ENCODE measurements at regions not wholly inside any gene's neighbourhood (a gene's known extent, or its start where the extent isn't known, plus 50 kb on each side); places are given as distances from the start of the nearest gene placed in this dataset.
A peak's percentile ranks its signal among the peaks of the same experiment; 100 is the strongest.

DNA sequence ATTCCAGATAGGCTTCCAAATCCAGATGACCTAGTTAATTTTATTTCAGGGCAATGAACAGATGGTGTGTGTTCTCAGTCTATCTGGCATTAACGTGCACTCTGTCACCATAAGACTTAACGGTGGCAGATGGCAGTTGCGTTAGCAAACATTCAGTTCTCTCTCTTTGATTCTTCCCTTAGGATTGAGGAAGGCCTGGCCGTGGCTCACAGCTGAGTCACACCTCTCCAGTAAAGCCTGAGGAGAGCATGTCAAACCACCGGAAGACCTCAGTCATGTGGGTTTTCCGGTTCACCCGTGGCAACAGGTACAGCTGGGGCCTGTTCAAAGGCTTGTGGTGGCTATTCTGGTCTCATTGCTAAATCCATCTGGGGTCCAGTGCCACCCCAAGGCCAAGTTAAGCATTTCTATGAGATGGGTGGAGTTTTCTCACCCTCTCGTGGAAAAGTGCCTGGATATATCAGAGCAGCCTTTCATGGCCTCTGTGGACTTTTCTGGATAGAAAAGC is 545.1 kb upstream of the ATP2B1 start:
- peak; percentile 96 for FAIRE-seq
- TF ChIP-seq GATA2 (IDR thresholded peaks at IDR 0.05; ENCODE audit: insufficient read depth, insufficient read length, low read depth, low read length) (peak; percentile 62), JUN (IDR thresholded peaks at IDR 0.05; ENCODE audit: borderline replicate concordance, insufficient read depth, insufficient read length, low read depth) (peak; percentile 79), POLR2A (IDR thresholded peaks at IDR 0.05; ENCODE audit: low read depth, low read length) (no peak), POLR2AphosphoS5 (IDR thresholded peaks at IDR 0.05; ENCODE audit: insufficient read depth, low read depth, low read length) (peak; percentile 95), EZH2 (IDR thresholded peaks at IDR 0.05; ENCODE audit: borderline replicate concordance, low read depth, low read length, severe bottlenecking) (no peak), MYC (IDR thresholded peaks at IDR 0.05; ENCODE audit: low read depth, low read length) (no peak), FOS (IDR thresholded peaks at IDR 0.05; ENCODE audit: borderline replicate concordance, insufficient read depth, low read length) (peak; percentile 88)
- TF ChIP-seq, protein P1, sequence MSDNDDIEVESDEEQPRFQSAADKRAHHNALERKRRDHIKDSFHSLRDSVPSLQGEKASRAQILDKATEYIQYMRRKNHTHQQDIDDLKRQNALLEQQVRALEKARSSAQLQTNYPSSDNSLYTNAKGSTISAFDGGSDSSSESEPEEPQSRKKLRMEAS (IDR thresholded peaks at IDR 0.05; ENCODE audit: insufficient read depth, insufficient read length) = peak; percentile 15
- TF ChIP-seq, protein P2, sequence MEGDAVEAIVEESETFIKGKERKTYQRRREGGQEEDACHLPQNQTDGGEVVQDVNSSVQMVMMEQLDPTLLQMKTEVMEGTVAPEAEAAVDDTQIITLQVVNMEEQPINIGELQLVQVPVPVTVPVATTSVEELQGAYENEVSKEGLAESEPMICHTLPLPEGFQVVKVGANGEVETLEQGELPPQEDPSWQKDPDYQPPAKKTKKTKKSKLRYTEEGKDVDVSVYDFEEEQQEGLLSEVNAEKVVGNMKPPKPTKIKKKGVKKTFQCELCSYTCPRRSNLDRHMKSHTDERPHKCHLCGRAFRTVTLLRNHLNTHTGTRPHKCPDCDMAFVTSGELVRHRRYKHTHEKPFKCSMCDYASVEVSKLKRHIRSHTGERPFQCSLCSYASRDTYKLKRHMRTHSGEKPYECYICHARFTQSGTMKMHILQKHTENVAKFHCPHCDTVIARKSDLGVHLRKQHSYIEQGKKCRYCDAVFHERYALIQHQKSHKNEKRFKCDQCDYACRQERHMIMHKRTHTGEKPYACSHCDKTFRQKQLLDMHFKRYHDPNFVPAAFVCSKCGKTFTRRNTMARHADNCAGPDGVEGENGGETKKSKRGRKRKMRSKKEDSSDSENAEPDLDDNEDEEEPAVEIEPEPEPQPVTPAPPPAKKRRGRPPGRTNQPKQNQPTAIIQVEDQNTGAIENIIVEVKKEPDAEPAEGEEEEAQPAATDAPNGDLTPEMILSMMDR (IDR thresholded peaks at IDR 0.05; ENCODE audit: extremely low read depth in 1 of 2, insufficient read depth in 1 of 2, low read depth in 1 of 2, low read length in 2 of 2) = peak; percentile 20 to 53
- Histone ChIP-seq H3K9me1 (replicated peaks; ENCODE audit: control insufficient read depth, extremely low read depth, insufficient read depth, low read length) (no peaks in the 10 kb centered on the region), H3K27ac (ENCODE audit: insufficient read depth, low read depth, low read length) (peak overlapping the region; percentile 47), H3K27me3 (ENCODE audit: control insufficient read depth in 2 of 2, insufficient read depth in 2 of 2, low read length in 2 of 2) (no peaks in the 10 kb centered on the region), H3K4me1 (ENCODE audit: control insufficient read depth, extremely low read depth, insufficient read depth, low read length) (peaks cover 21% of the 10 kb centered on the region), H3K9ac (replicated peaks; ENCODE audit: extremely low read depth, insufficient read depth, low read length) (no peak overlapping the region), H3K4me3 (replicated peaks in 1 of 3; ENCODE audit: insufficient read depth in 1 of 3, low read depth in 1 of 3, low read length in 3 of 3) (no peak overlapping the region), H4K20me1 (replicated peaks; ENCODE audit: control insufficient read depth, extremely low read depth, insufficient read depth, low read length) (no peaks in the 10 kb centered on the region), H3K4me2 (ENCODE audit: insufficient read depth, low read length) (no peak overlapping the region), H3K36me3 (ENCODE audit: control insufficient read depth in 2 of 2, extremely low read depth in 1 of 2, insufficient read depth in 2 of 2, low read length in 2 of 2) (no peaks in the 10 kb centered on the region), H3K9me3 (replicated peaks; ENCODE audit: control insufficient read depth, insufficient read depth, low read length) (no peaks in the 10 kb centered on the region), H3K79me2 (ENCODE audit: control insufficient read depth, insufficient read depth, low read length) (no peaks in the 10 kb centered on the region), H2AFZ (ENCODE audit: low read depth, low read length) (no peak overlapping the region)
- BruUV-seq (replicated peaks) = no TSS peak
- intact Hi-C loops (cut with micrococcal nuclease) = loop anchor here (1.0 to 10.0 kb wide), 12 partner anchors 24 to 710 kb away; no protein-coding TSS in a partner anchor
- dilution Hi-C loops (cut with MboI; ENCODE audit: extremely low pct_ligation_motif_present, low sequenced_read_pairs) = no loop called here
- ChIA-PET CTCF (interaction anchor here (0.7 to 1.5 kb wide), 6 partner anchors 9 to 710 kb away, joined by 3 to 9 read pairs (median 4); no protein-coding TSS in a partner anchor), POLR2A (interaction anchor here (0.6 kb wide), 1 partner anchor 10 kb away, joined by 3 read pairs; no protein-coding TSS in a partner anchor)
- peak; percentile 90 for DNase-seq (ENCODE audit: low read depth, low spot score)
